SU-DHL-6 (cell line): ENCODE measurements at regions not wholly inside any gene's neighbourhood (a gene's known extent, or its start where the extent isn't known, plus 50 kb on each side); places are given as distances from the start of the nearest gene placed in this dataset.

Experiments used
- H2AFZ ChIP-seq: fragments of 200-600 bp; sonication (generic); 2 replicates; pipeline ENCODE4 v1.6.1; 2014; ENCODE audit warnings: low read depth, mild to moderate bottlenecking, moderate library complexity, mixed read lengths, antibody characterized with exemption, low read length; ENCODE audit not compliant: severe bottlenecking
- H3F3A ChIP-seq: fragments of 200-600 bp; shearing (Covaris generic); 2 replicates; pipeline ENCODE4 v1.6.0; 2016; ENCODE audit warnings: antibody characterized with exemption, mild to moderate bottlenecking; ENCODE audit not compliant: insufficient read depth
- H3K27ac ChIP-seq: fragments of 200-600 bp; sonication (generic); 2 replicates; pipeline ENCODE4 v1.5.1; 2016; ENCODE audit warnings: low read depth, mild to moderate bottlenecking, low read length, moderate library complexity, mixed read lengths
- H3K27me3 ChIP-seq: fragments of 200-600 bp; sonication (generic), shearing (Covaris generic); 2 replicates; pipeline ENCODE4 v1.6.0; 2014; ENCODE audit warnings: mild to moderate bottlenecking, low read length
- H3K36me3 ChIP-seq: fragments of 200-600 bp; sonication (generic); 2 replicates; pipeline ENCODE4 v1.6.1; 2014; ENCODE audit warnings: mild to moderate bottlenecking, low read length, mixed read lengths
- H3K4me2 ChIP-seq: fragments of 300-600, 200-600 bp; shearing (Covaris generic), sonication (generic); 2 replicates; pipeline ENCODE4 v1.6.0; 2014; ENCODE audit warnings: low read length, low read depth, mild to moderate bottlenecking; ENCODE audit not compliant: poor library complexity, severe bottlenecking
- H3K4me3 ChIP-seq: fragments of 200-600 bp; sonication (generic); 2 replicates; pipeline ENCODE4 v1.5.1; 2014; ENCODE audit warnings: antibody characterized with exemption, low read length, mild to moderate bottlenecking, mixed read lengths; ENCODE audit not compliant: insufficient read depth, poor library complexity, severe bottlenecking
- H3K79me2 ChIP-seq: fragments of 200-600 bp; sonication (generic); 2 replicates; pipeline ENCODE4 v1.6.1; 2014; ENCODE audit warnings: mild to moderate bottlenecking, low read length, moderate library complexity; ENCODE audit not compliant: insufficient read depth
- H3K9ac ChIP-seq: fragments of 200-600 bp; sonication (generic); 2 replicates; pipeline ENCODE4 v1.7.0; 2014; ENCODE audit warnings: mild to moderate bottlenecking, low read length
- H3K9me2 ChIP-seq: fragments of 200-600 bp; sonication (generic); replicated peaks from 2 replicates; pipeline ENCODE4 v1.6.1; 2014; ENCODE audit warnings: low read length; ENCODE audit not compliant: insufficient read depth
- H3K9me3 ChIP-seq: fragments of 200-600 bp; sonication (generic); 2 replicates; pipeline ENCODE4 v1.6.1; 2014; ENCODE audit warnings: low read length, mixed read lengths; ENCODE audit not compliant: insufficient read depth
- H4K20me1 ChIP-seq: fragments of 200-600 bp; sonication (generic); 2 replicates; pipeline ENCODE4 v1.6.1; 2014; ENCODE audit warnings: low read depth, mild to moderate bottlenecking, antibody characterized with exemption, low read length, moderate library complexity, mixed read lengths
- CTCF ChIP-seq: fragments of 200-600 bp; sonication (generic); IDR thresholded peaks from one replicate; pipeline ENCODE4 v1.5.1; 2017; ENCODE audit warnings: antibody characterized with exemption, mild to moderate bottlenecking, low read length, moderate library complexity; ENCODE audit not compliant: insufficient read depth, poor library complexity, severe bottlenecking
- EZH2phosphoT487 ChIP-seq: fragments of 200-600 bp; sonication (generic), shearing (Covaris generic); conservative IDR thresholded peaks from 2 replicates; pipeline ENCODE4 v1.6.1; 2018; ENCODE audit warnings: mild to moderate bottlenecking, antibody characterized with exemption, low read length, moderate library complexity, mixed read lengths

GRCh38 chr1:30110846-30111245, 612.5 kb downstream of the MATN1 start:
- no peak overlapping the region for H3K27ac ChIP-seq
- H3K9ac ChIP-seq = no peak overlapping the region
- no peaks in the 10 kb centered on the region for H3K9me3 ChIP-seq
- no peaks in the 10 kb centered on the region for H3K79me2 ChIP-seq
- TF ChIP-seq CTCF (no peak), EZH2phosphoT487 (no peak)
- H2AFZ ChIP-seq = no peak overlapping the region
- no peaks in the 10 kb centered on the region for H3F3A ChIP-seq
- no peaks in the 10 kb centered on the region for H3K27me3 ChIP-seq
- no peaks in the 10 kb centered on the region for H3K36me3 ChIP-seq
- no peak overlapping the region for H3K4me2 ChIP-seq
- no peaks in the 10 kb centered on the region for H3K9me2 ChIP-seq
- no peaks in the 10 kb centered on the region for H4K20me1 ChIP-seq
- H3K4me3 ChIP-seq = no peak overlapping the region

DNA sequence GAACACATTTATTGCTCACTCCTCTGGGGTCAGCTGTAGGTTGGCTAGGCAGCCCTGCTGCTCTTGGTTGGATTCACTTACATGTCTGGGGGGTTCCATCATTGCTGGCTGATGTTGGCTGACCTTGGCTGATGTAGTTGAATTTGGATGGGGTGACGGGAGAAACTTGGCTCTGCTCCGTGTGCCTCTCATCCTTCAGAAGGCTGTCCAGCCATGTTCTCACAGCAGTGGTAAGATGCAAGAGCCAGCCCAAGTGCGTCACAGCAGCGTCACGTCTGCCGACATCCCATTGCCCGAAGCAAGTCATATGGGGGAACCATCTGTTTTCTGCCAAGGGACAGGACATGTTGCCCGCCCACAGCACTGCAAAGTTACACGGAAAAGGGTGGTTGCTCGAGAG, 613.5 kb downstream of the MATN1 start:
- H3K9me2 ChIP-seq = no peaks in the 10 kb centered on the region
- no peaks in the 10 kb centered on the region for H3K27me3 ChIP-seq
- no peak overlapping the region for H3K9ac ChIP-seq
- H3K36me3 ChIP-seq = no peaks in the 10 kb centered on the region
- H3K79me2 ChIP-seq = no peaks in the 10 kb centered on the region
- H3K9me3 ChIP-seq = no peaks in the 10 kb centered on the region
- no peaks in the 10 kb centered on the region for H4K20me1 ChIP-seq
- H3K4me3 ChIP-seq = no peak overlapping the region
- no peak overlapping the region for H3K4me2 ChIP-seq
- TF ChIP-seq EZH2phosphoT487 = no peak
- no peak for TF ChIP-seq CTCF
- no peaks in the 10 kb centered on the region for H3F3A ChIP-seq
- H2AFZ ChIP-seq = no peak overlapping the region
- no peak overlapping the region for H3K27ac ChIP-seq

DNA sequence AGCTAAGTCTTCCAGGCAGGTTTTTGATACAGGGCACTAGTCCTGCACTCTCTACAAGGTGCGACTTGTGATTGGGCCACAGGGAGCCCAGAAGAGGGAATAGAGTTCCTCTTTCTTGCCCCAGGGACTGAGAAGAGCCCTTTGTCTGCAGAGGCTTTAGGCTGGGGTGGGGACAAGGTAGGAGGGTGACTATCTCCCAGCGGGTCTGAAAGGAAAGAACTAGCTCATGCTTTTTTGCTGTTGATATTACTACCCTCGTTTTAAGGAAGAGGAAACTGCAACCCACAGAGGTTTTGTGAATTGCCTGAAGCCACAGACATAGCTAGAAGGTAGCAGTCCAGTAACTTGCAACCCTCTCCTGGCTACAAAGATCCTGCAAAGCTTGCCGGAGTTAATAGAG, 615.2 kb downstream of the MATN1 start:
- H3K4me2 ChIP-seq = no peak overlapping the region

More for the DNA sequence above, 615.2 kb downstream of the MATN1 start:
- Histone ChIP-seq H3K27me3 (no peaks in the 10 kb centered on the region), H3K9ac (no peak overlapping the region), H3K9me3 (no peaks in the 10 kb centered on the region), H3K79me2 (no peaks in the 10 kb centered on the region), H3K4me3 (no peak overlapping the region), H3K36me3 (no peaks in the 10 kb centered on the region), H3K9me2 (no peaks in the 10 kb centered on the region), H3K27ac (no peak overlapping the region), H2AFZ (no peak overlapping the region), H3F3A (no peaks in the 10 kb centered on the region), H4K20me1 (no peaks in the 10 kb centered on the region)
- no peak for TF ChIP-seq CTCF
- no peak for TF ChIP-seq EZH2phosphoT487
